Activated T-cell treated with anti-CD3 and anti-CD28 coated beads for 24 hours (primary cell): ENCODE measurements at regions not wholly inside any gene's neighbourhood (a gene's known extent, or its start where the extent isn't known, plus 50 kb on each side); places are given as distances from the start of the nearest gene placed in this dataset.
A peak's percentile ranks its signal among the peaks of the same experiment; 100 is the strongest.

ENCODE experiments used
- DNase-seq: peaks from one replicate; pipeline ENCODE4 v3.0.0-alpha.2; 2020; ENCODE audit warnings: low read depth

- DNase-seq = no peak
Measured at GRCh38 chr1:93815366-93816110, 63.5 kb downstream of the DNTTIP2 start.

GRCh38 chr1:93814795-93815340 lies 64.1 kb downstream of the DNTTIP2 start:
- no peak for DNase-seq

- DNase-seq = peak; percentile 38
Measured at GRCh38 chr1:93814059-93814794, 64.8 kb downstream of the DNTTIP2 start.

- DNase-seq = no peak
Measured at GRCh38 chr1:93813076-93813475, 65.9 kb downstream of the DNTTIP2 start.

- no peak for DNase-seq
Measured at GRCh38 chr1:93811326-93812065, 67.5 kb downstream of the DNTTIP2 start.

- DNase-seq = no peak
Measured at GRCh38 chr1:93810316-93810715, 68.7 kb downstream of the DNTTIP2 start.

- DNase-seq = no peak
Measured at GRCh38 chr1:93808871-93809270, 70.1 kb downstream of the DNTTIP2 start.

GRCh38 chr1:93807311-93807930 lies 71.6 kb downstream of the DNTTIP2 start:
- DNase-seq = no peak

GRCh38 chr1:93805027-93805610 lies 73.9 kb downstream of the DNTTIP2 start:
- no peak for DNase-seq

- no peak for DNase-seq
Measured at GRCh38 chr1:93804412-93804811, 74.6 kb downstream of the DNTTIP2 start.

- no peak for DNase-seq
Measured at GRCh38 chr1:93801471-93801870, 77.5 kb downstream of the DNTTIP2 start.

GRCh38 chr1:93800856-93801255 lies 78.2 kb downstream of the DNTTIP2 start:
- DNase-seq = no peak

GRCh38 chr1:93798291-93798690 lies 80.7 kb downstream of the DNTTIP2 start:
- DNase-seq = no peak

GRCh38 chr1:93784538-93784937 lies 94.5 kb downstream of the DNTTIP2 start:
- no peak for DNase-seq

- no peak for DNase-seq
Measured at GRCh38 chr1:93783876-93784275, 95.1 kb downstream of the DNTTIP2 start.

- no peak for DNase-seq
Measured at GRCh38 chr1:93779540-93780165, 98.0 kb upstream of the BCAR3 start.

GRCh38 chr1:93778457-93778856 lies 96.8 kb upstream of the BCAR3 start:
- no peak for DNase-seq

- no peak for DNase-seq
Measured at GRCh38 chr1:93777255-93777654, 95.6 kb upstream of the BCAR3 start.

GRCh38 chr1:93776728-93777127 lies 95.1 kb upstream of the BCAR3 start:
- no peak for DNase-seq

- DNase-seq = no peak
Measured at GRCh38 chr1:93775224-93775623, 93.6 kb upstream of the BCAR3 start.

GRCh38 chr1:93774707-93775106 lies 93.1 kb upstream of the BCAR3 start:
- DNase-seq = no peak
